ENCODE measurements at regions not wholly inside any gene's neighbourhood (a gene's known extent, or its start where the extent isn't known, plus 50 kb on each side); places are given as distances from the start of the nearest gene placed in this dataset.

GRCh38 chr4:56123051-56123450 lies 174.3 kb downstream of the CEP135 start:
- TF ChIP-seq CTCF (IDR thresholded peaks at IDR 0.05) = no peak
- H3K4me1 Mint-ChIP-seq (ENCODE audit: unreplicated experiment) = no peaks in the 10 kb centered on the region
- H3K36me3 Mint-ChIP-seq (ENCODE audit: unreplicated experiment) = no peaks in the 10 kb centered on the region
- no peak overlapping the region for H3K27ac Mint-ChIP-seq (ENCODE audit: unreplicated experiment)
- no peaks in the 10 kb centered on the region for H3K27me3 Mint-ChIP-seq (ENCODE audit: unreplicated experiment)
- H3K4me3 Mint-ChIP-seq (ENCODE audit: unreplicated experiment) = no peak overlapping the region
- H3K9me3 Mint-ChIP-seq (ENCODE audit: unreplicated experiment) = no peaks in the 10 kb centered on the region
- no peak for DNase-seq (ENCODE audit: extremely low spot score, unreplicated experiment)

GRCh38 chr4:56118845-56119244 lies 170.1 kb downstream of the CEP135 start:
- no peaks in the 10 kb centered on the region for H3K9me3 Mint-ChIP-seq (ENCODE audit: unreplicated experiment)
- H3K36me3 Mint-ChIP-seq (ENCODE audit: unreplicated experiment) = no peaks in the 10 kb centered on the region
- no peak overlapping the region for H3K4me3 Mint-ChIP-seq (ENCODE audit: unreplicated experiment)
- H3K4me1 Mint-ChIP-seq (ENCODE audit: unreplicated experiment) = no peaks in the 10 kb centered on the region
- no peak for TF ChIP-seq CTCF (IDR thresholded peaks at IDR 0.05)
- DNase-seq (ENCODE audit: extremely low spot score, unreplicated experiment) = no peak
- H3K27ac Mint-ChIP-seq (ENCODE audit: unreplicated experiment) = no peak overlapping the region
- no peaks in the 10 kb centered on the region for H3K27me3 Mint-ChIP-seq (ENCODE audit: unreplicated experiment)

GRCh38 chr4:56118055-56118454 lies 169.3 kb downstream of the CEP135 start:
- no peak for DNase-seq (ENCODE audit: extremely low spot score, unreplicated experiment)
- no peak for TF ChIP-seq CTCF (IDR thresholded peaks at IDR 0.05)
- no peaks in the 10 kb centered on the region for H3K4me1 Mint-ChIP-seq (ENCODE audit: unreplicated experiment)
- H3K27ac Mint-ChIP-seq (ENCODE audit: unreplicated experiment) = no peak overlapping the region
- H3K4me3 Mint-ChIP-seq (ENCODE audit: unreplicated experiment) = no peak overlapping the region
- no peaks in the 10 kb centered on the region for H3K9me3 Mint-ChIP-seq (ENCODE audit: unreplicated experiment)
- no peaks in the 10 kb centered on the region for H3K36me3 Mint-ChIP-seq (ENCODE audit: unreplicated experiment)
- no peaks in the 10 kb centered on the region for H3K27me3 Mint-ChIP-seq (ENCODE audit: unreplicated experiment)

- no peak for DNase-seq (ENCODE audit: extremely low spot score, unreplicated experiment)
- no peaks in the 10 kb centered on the region for H3K4me1 Mint-ChIP-seq (ENCODE audit: unreplicated experiment)
- no peaks in the 10 kb centered on the region for H3K36me3 Mint-ChIP-seq (ENCODE audit: unreplicated experiment)
- no peak overlapping the region for H3K27ac Mint-ChIP-seq (ENCODE audit: unreplicated experiment)
- H3K4me3 Mint-ChIP-seq (ENCODE audit: unreplicated experiment) = no peak overlapping the region
- no peaks in the 10 kb centered on the region for H3K9me3 Mint-ChIP-seq (ENCODE audit: unreplicated experiment)
- TF ChIP-seq CTCF (IDR thresholded peaks at IDR 0.05) = no peak
- H3K27me3 Mint-ChIP-seq (ENCODE audit: unreplicated experiment) = no peaks in the 10 kb centered on the region
Observed at GRCh38 chr4:56115898-56116297, 167.2 kb downstream of the CEP135 start.

GRCh38 chr4:56112377-56112776 lies 163.6 kb downstream of the CEP135 start:
- no peaks in the 10 kb centered on the region for H3K4me1 Mint-ChIP-seq (ENCODE audit: unreplicated experiment)
- no peak overlapping the region for H3K27ac Mint-ChIP-seq (ENCODE audit: unreplicated experiment)
- H3K9me3 Mint-ChIP-seq (ENCODE audit: unreplicated experiment) = no peaks in the 10 kb centered on the region
- H3K36me3 Mint-ChIP-seq (ENCODE audit: unreplicated experiment) = peaks cover 2% of the 10 kb centered on the region
- DNase-seq (ENCODE audit: extremely low spot score, unreplicated experiment) = no peak
- TF ChIP-seq CTCF (IDR thresholded peaks at IDR 0.05) = no peak
- no peak overlapping the region for H3K4me3 Mint-ChIP-seq (ENCODE audit: unreplicated experiment)
- H3K27me3 Mint-ChIP-seq (ENCODE audit: unreplicated experiment) = no peaks in the 10 kb centered on the region

Measured in osteocyte (in vitro differentiated cells).